ENCODE measurements at regions not wholly inside any gene's neighbourhood (a gene's known extent, or its start where the extent isn't known, plus 50 kb on each side); places are given as distances from the start of the nearest gene placed in this dataset.

- TF ChIP-seq CTCF (IDR thresholded peaks at IDR 0.05; ENCODE audit: low read depth, low read length, poor library complexity, severe bottlenecking) (no peak), EZH2phosphoT487 (IDR thresholded peaks at IDR 0.05; ENCODE audit: borderline replicate concordance, low read length) (no peak)
Observed at GRCh38 chr1:66480162-66480561, 53.8 kb upstream of the SGIP1 start.

Measured in DOHH2 (cell line).